ENCODE measurements at regions not wholly inside any gene's neighbourhood (a gene's known extent, or its start where the extent isn't known, plus 50 kb on each side); places are given as distances from the start of the nearest gene placed in this dataset.
"Not testable (repeated sequence)": the region's sequence is repeated elsewhere in the genome, so short reads cannot be mapped to it uniquely, and the experiment has no call there.

DNA sequence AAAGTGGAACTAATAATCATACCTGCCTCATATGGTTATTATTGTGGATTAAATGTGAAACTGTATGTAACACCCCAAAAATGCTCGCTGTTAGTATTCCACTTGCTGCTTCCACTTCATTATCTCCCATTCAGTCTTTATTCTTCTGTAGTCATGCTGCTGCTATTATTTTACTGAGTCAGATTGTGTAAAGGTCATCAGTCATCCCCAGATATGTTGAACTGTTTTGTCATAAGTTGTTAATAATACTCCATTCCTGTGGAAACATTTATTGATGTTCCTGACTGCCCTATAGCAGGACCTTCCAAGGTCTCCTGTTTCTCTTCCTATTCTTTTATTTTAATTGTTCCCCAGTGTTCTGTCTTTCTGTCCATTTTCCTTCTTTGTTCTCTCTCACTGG is 1148.3 kb downstream of the EPHA7 start:
- DNase-seq (ENCODE audit: low spot score), result no peak

DNA sequence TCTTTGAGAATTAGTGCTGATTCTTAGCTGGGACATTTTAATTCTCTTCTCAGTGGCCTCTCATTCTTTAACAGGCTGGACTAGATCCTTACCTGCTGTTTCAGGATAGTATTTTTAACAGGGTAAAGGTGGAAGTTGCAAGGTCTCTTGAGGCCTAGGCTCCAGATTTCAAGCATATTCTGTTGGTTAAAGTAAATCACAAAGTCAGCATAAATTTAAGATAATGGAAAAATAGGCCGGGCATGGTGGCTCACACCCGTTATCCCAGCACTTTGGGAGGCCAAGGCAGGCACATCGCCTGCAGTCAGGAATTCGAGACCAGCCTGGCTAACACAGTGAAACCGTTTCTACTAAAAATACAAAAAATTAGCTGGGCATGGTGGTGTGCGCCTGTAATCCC is 1149.0 kb downstream of the EPHA7 start:
- DNase-seq (ENCODE audit: low spot score), result no peak

GRCh38 chr6:92267335-92267734 is 1152.0 kb downstream of the EPHA7 start:
- no peak for DNase-seq (ENCODE audit: low spot score)

- no peak for DNase-seq (ENCODE audit: low spot score)
Measured at GRCh38 chr6:92263864-92264263, 1155.5 kb downstream of the EPHA7 start.

DNA sequence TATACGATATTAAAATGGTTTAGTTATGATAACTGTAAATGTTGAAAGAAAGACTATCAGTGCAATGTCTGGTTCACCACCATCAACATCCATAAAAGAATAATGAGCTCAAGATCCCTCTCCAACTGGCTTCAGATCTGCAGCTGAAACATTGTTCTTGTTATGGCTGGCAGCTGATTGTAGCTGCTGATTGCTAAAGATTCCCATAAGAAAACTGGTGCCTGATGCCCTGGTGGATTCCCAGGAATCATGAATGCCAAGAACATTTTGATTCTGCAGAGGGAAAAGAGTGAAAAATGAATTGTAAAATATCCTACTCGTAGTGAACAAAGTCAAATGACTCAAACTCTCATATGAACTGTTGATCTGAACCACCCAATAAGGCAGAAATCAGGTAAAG is 1160.2 kb downstream of the EPHA7 start:
- no peak for DNase-seq (ENCODE audit: low spot score)

- DNase-seq (ENCODE audit: low spot score), result no peak
Measured at GRCh38 chr6:92243315-92243714, 1176.0 kb downstream of the EPHA7 start.

DNA sequence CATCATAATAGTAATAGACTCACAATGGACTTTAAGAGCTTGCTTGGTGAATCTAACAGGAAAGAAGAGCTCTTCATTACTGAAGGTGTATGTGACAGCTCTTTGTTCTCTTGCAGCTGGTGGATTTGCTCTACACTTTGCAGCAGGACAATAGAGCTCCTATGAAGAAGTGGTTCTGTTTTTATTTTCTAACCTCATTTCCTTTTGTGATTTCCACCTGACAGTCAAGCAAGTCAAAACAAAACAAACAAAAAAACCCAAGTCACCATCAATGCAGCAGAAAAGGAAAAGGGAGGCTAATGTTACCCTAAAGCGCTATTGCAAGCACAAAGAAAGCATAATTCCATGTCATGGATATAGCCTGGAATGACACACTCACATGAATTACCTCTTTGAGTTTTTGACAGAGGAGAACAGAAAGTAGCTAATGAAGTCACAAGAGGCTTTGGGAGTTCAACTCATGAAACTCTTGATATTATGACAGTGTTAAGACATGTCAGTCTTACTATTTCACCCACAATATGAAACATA is 1188.1 kb downstream of the EPHA7 start:
- DNase-seq (ENCODE audit: low spot score), result no peak

DNA sequence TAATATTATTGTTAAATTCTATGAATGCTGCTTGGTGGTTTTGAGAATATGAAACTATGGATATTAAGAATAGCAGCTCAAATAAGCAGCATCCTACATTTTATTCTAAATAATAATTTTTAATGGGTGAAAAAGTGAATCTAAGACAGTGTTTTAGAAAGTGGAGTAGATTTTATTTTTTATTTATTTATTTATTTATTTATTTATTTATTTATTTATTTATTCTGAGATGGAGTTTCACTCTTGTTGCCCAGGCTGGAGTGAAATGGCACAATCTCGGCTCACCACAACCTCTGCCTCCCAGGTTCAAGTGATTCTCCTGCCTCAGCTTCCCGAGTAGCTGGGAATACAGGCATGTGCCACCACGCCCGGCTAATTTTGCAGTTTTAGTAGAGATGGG is 1199.4 kb downstream of the EPHA7 start:
- not testable (repeated sequence) for DNase-seq (ENCODE audit: low spot score)

GRCh38 chr6:92216717-92217116 is 1202.6 kb downstream of the EPHA7 start:
- no peak for DNase-seq (ENCODE audit: low spot score)

DNA sequence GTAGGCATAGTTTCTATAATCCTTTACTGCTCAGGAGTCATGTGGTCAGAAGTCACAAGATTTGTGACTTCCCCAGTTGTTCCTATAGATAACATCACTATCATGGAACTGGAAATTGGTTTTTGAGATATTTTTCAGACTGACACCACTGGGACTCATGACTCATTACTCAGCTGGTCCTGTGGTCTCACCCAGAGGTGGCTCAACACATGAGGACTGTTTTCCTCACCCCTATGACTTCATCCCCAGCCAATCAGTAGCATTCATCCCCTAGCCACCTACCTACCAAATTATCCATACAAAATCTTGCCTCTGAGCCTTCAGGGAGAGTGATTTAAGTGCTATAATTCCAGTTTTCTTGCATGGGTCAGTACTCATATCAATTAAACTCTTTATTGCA is 1217.7 kb downstream of the EPHA7 start:
- DNase-seq (ENCODE audit: low spot score), result no peak

DNA sequence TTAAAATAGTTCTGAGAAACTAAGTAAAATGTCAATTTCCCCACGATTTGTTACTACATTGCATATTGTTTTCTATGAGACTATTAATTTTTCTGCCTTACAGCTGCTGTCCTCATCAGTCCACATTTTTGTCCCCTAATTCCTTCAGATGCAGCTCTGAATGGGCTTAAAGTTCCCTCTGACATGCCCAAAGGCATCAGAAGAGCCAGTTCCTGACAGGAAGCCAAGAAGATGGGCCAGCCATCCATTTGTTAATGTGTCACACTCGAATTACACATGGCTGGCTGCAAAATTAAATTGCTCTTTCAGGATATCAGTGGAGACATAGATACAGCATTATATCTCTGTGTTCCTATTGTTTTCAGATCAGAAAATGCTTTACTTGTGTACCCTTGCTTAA is 1223.0 kb downstream of the EPHA7 start:
- DNase-seq (ENCODE audit: low spot score), result no peak

- no peak for DNase-seq (ENCODE audit: low spot score)
Measured at GRCh38 chr6:92195796-92196195, 1223.6 kb downstream of the EPHA7 start.

GRCh38 chr6:92188016-92188415 is 1231.3 kb downstream of the EPHA7 start:
- DNase-seq (ENCODE audit: low spot score), result no peak

- DNase-seq (ENCODE audit: low spot score), result no peak
Measured at GRCh38 chr6:92184933-92185332, 1234.4 kb downstream of the EPHA7 start.

GRCh38 chr6:92181347-92181746 is 1238.0 kb downstream of the EPHA7 start:
- DNase-seq (ENCODE audit: low spot score), result no peak

- no peak for DNase-seq (ENCODE audit: low spot score)
Measured at GRCh38 chr6:92180090-92180489, 1239.3 kb downstream of the EPHA7 start.

GRCh38 chr6:92176666-92177065 is 1242.7 kb downstream of the EPHA7 start:
- no peak for DNase-seq (ENCODE audit: low spot score)

GRCh38 chr6:92174398-92175073 is 1244.8 kb downstream of the EPHA7 start:
- no peak for DNase-seq (ENCODE audit: low spot score)

- no peak for DNase-seq (ENCODE audit: low spot score)
Measured at GRCh38 chr6:92169506-92169905, 1249.9 kb downstream of the EPHA7 start.

DNA sequence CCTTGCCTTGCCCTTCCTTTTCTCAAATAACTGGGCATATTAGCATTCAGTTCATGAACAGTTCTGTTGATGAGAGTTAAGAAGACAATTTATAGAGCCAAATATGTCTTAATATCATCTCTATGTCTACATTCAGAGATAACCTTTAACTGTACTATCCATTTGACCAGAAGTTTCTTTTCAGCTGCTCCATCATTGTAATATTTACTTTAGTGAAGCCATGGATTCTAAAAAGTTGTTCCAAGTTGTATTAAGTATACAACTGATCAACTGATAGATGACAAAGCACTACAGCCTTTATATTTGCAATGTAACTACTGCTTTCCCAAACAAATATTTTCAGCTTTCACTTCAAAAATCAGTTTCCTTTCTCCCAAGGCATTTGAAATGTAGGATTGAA is 1252.7 kb downstream of the EPHA7 start:
- DNase-seq (ENCODE audit: low spot score), result no peak

DNA sequence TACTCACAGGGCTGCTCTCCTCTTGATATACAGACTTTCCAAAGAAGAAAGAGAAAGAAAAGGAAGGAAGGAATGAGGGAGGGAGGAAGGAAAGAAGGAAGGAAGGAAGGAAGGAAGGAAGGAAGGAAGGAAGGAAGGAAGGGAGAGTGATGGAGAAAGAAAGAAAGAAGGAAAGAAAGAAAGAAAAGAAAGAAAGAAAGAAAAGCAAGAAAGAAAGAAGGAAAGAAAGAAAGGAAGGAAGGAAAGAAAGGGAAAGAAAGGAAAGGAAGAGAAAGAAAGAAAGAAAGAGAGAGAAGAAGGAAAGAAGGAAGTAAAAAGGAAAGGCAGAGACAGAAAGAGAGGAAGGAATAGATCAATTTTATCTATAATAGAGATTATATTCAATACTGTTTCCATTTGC is 1257.4 kb downstream of the EPHA7 start:
- DNase-seq (ENCODE audit: low spot score), result no peak

- no peak for DNase-seq (ENCODE audit: low spot score)
Measured at GRCh38 chr6:92160226-92160625, 1259.1 kb downstream of the EPHA7 start.

GRCh38 chr6:92159046-92159445 is 1260.3 kb downstream of the EPHA7 start:
- no peak for DNase-seq (ENCODE audit: low spot score)

DNA sequence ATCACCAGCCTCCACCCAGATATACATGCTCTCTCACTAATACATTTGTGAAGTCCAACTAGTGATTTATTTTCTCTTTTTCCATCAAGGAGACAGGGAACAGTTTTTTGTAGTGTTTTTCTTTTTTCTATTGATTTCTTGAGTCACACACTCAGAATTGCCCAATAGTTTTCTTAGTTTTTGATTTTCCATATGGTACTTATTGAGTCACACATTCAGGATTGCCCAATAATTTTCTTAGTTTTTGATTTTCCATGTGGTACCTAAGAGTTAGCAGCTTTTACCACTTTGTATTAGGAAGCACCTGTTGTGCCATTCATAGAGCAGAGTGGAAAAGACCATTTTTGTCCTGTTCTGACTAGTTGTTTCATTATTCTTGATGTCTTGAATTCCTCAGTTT is 1268.8 kb downstream of the EPHA7 start:
- DNase-seq (ENCODE audit: low spot score), result no peak

All from CD4-positive, alpha-beta T cell treated with Interleukin-2 at 100 ng/mL for 4 hours (primary cell).